ENCODE measurements at regions not wholly inside any gene's neighbourhood (a gene's known extent, or its start where the extent isn't known, plus 50 kb on each side); places are given as distances from the start of the nearest gene placed in this dataset.

DNA sequence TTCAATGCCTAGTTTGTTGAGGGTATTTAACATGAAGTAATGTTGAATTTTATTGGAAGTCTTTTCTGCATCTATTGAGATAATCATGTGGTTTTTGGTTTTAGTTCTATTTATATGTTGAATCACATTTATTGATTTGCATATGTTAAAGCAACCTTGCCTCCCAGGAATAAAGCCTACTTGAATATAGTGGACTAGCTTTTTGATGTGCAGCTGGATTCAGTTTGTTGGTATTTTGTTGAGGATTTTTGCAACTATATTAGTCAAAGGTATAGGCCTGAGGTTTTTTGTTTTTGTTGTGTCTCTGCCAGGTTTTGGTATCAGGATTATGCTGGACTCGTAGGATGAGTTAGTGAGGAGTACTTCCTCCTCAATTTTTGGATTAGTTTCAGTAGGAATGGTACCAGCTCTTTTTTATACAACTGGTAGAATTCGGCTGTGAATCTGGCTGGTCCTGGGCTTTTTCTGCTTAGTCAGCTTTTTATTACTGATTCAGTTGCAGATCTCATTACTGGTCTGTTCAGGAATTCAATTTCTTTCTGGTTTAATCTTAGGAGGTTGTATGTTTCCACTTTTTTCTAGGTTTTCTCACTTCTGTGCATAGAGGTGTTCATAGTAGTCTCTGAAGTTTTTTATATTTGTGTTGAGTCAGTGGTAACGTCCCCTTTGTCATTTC lies 209.8 kb upstream of the RBMS3 start:
- DNase-seq, result no peak

DNA sequence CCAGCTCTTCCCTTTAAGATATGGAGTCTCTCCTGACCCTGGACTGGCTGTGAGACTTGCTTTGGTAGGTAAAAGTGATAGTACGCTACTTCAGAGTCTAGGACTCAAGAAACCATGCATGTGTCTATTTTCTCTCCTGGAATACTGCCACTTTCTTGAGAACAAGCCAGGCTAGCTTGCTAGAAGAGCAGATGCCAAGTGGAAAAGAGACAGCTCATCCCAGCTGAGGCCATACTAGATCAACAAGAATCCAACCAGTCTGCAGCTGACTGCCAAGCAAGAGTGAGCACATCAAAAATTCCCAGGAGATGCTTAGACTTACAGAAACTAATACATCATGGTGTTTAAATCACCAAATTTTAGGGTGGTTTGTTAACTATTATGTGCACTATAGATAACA lies 208.3 kb upstream of the RBMS3 start:
- no peak for DNase-seq

DNA sequence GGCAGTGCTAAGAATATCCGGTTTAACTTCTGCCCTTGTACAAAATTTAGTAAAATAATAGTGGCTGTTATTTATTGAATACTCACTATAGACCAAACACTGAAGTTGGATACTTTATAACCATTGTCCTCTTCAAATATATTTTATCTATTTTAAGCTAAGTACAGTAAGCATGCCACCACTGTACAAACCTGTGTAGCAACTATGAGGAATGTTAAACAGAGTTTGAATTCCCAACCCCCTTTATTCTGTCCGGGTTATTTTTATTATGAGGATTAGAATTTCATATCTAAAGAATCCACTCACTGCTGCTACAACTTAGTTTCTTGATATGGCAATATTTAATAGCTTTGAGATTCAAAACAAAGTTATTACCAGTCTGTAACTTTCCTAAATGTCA lies 203.5 kb upstream of the RBMS3 start:
- no peak for DNase-seq

DNA sequence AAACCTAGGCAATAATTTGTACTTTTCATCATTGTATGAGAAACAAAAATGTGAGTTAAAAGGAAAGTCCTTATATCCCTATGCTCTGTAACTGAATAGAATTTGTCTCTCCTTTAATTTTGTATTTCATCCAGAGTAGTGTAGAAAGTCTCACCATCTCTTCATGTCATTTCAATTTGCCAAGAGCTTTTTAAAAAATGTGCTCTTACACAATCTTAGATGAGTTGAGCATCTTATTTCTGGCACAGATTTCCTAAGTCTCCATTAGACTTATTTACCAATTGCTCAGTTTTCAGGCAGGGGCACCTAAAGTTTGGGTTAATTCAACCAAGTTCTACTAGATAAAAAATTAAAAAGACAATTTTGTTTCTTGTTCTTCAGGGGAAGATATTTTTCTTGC lies 201.5 kb upstream of the RBMS3 start:
- no peak for DNase-seq

DNA sequence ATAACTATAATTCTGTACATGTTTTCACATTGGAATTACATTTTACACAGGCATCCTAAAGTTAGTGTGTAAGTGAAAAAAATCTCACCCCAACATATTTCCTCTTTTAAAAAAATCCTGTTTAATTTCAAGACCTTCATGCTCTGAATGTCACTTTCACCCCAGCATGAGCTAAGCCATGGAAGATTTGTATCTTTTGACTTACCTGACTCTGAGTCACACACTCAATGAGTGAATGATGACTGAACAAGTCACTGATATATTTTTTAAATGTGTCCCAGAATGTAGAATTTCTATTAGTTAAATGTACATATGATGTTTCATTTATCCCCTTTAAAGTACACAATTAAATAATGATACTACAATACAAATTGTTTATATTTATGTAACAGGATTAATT lies 199.9 kb upstream of the RBMS3 start:
- no peak for DNase-seq

GRCh38 chr3:29083081-29083480 lies 197.8 kb upstream of the RBMS3 start:
- no peak for DNase-seq

DNA sequence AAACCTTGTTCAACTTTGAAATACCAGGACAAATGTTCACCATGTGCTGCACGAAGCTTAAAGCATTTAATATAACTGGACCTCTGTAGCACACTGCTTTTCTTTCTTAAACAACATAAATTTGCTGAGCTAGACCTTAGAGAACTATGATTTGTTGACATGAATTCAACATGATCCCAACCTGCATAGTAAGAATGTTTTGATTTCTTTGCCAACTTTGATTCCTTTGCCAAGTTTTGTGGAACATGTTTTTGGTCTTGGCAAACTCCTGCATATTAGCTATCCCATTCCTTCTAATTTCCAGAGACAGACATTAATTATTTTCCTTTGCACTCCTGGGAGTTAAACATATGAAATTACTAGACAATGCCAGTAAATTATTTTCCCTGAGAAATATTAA lies 197.2 kb upstream of the RBMS3 start:
- no peak for DNase-seq

- DNase-seq, result no peak
Observed at GRCh38 chr3:29088579-29088978, 192.3 kb upstream of the RBMS3 start.

DNA sequence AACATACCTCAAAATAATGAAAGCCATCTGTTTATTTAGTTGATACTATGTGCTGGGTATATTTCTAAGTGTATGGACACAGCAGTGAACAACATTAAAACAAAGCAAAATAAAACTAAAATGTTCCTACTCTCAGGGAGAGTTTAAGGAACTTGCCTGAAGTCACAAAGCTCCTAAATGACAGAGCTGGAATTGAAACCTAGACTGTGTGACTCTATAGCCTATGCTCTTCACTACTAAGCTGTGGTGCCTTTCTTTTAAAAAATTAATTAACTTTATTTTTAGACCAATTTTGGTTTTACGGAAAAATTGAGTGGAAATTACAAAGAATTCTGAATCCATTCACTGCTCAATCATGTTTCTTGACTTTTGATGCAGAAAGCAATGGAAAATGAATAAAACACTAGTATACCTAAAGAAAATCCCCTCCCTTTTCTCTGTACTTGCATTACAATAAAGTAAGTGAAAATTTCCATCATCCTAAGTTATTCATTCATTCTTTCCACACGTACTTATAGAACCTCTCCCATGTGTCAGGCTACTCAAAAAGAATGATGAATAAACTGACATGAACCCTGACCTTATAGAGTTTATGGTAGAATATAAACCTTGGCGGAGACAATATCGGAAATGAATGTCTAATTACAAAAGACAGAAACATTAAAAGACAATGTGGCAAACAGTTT lies 189.8 kb upstream of the RBMS3 start:
- DNase-seq, result no peak

- no peak for DNase-seq
Observed at GRCh38 chr3:29091599-29092189, 189.2 kb upstream of the RBMS3 start.

DNA sequence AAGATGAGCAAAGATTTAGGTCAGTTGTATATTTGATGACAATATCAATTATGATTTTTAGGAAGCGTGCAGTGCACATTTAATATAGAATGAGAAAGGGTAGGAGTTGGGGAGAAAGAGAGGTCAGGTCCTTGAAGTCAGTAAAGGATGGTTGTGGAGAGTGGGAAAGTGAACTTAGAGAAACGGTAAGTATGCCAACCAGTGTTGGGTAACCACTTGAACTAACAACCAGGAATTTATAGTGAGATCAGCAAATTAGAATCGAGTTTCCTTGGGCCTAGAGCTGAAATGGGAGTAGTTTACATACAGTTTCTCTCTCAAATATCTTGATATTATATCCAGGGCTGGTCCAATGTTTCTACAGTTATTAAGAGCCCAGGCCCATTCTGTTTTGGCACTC lies 188.5 kb upstream of the RBMS3 start:
- no peak for DNase-seq

DNA sequence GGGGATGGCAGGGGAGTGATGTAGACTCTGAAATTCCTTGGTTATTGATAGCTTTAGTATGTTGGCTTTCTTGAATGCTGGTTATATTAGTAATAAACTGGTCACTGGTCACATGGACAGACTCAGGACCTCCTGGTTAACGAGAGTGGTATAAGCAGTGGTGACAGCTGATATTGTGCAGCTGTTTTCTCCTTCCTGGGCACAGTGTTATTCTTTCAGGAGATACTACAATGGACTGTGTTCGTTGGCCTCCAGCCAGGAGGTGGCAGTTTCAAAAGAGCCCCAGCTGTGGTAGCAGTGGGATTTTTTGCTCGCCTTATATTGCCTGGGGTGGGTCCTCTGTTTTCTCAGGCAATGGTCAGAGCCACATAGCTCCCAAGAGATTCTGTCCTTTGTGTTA lies 181.6 kb upstream of the RBMS3 start:
- DNase-seq, result no peak

DNA sequence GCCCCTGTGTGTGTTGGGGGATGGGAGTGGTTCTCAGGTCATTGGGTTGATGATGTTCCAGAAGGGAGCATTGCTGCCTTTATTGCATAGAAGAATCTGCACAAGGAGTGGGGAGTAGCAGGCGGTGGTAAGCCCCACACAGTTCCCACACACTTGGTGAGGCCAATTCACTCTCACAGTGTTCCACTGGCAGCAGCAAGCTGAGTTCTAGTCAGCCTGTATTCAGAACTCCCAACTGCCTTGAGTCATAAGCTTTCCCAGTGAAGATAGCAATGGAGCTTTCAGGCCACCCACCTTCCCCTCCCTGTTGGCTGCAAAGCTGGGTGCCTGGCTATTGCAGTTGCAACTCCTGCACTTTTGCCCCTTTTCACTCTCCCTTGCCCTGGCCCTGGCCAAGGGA lies 181.1 kb upstream of the RBMS3 start:
- DNase-seq, result no peak

DNA sequence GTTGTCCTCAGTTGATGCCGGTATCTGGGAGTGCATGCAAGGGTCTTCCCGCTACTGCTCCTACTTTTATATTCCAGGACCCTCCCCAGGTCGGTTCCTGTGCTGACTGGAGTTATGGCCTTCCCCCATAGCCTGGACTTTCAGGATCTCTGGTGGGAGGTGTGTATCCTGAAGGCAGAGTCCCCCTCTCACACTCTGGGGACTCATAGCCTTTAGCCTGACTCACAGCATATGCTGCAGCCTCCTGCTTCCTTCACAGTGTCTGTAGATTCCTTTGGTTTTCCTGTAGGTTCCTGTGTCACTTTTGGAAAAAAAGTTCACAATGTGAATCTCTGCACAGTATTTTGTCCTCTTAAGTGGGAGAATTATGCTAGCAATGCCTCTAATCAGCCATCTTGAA lies 180.6 kb upstream of the RBMS3 start:
- no peak for DNase-seq

GRCh38 chr3:29128001-29128400 lies 152.9 kb upstream of the RBMS3 start:
- no peak for DNase-seq

DNA sequence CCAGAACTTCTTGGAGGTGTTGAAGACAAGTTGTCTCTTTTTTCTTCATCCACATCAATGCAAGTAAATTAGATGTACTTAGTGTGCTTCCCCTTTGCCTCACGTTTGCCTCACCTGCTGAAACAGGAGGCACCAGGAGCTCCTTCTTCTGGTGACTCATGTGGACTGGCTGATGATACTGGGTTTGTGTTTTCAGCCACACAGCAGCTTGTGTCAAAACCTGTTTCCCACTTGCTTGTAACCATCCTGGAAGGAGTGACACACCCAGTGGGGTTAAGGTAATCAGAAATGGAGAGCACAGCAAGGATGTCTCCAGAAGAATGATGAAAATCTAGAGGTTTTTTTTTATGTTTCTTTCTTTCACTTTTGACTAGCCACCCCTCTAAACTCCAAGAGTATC lies 143.3 kb upstream of the RBMS3 start:
- no peak for DNase-seq

DNA sequence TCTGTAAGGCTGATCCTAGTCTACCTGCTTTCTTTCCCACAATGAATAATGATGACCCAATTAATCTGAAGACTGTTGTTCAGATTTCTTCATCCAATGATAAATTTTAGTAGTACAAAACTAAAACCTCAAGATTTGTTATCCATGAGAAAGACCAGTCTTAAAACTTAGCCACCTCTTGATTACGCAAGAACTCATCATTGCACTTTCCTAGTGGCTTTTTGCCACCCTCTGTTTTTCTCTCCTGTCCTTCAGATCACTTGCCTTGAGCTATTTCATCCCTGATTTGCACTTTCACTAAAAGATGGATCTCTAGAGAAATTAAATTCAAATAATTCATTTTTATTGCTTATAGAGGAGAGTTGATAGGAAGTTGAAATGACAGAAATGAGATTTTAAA lies 142.7 kb upstream of the RBMS3 start:
- no peak for DNase-seq

DNA sequence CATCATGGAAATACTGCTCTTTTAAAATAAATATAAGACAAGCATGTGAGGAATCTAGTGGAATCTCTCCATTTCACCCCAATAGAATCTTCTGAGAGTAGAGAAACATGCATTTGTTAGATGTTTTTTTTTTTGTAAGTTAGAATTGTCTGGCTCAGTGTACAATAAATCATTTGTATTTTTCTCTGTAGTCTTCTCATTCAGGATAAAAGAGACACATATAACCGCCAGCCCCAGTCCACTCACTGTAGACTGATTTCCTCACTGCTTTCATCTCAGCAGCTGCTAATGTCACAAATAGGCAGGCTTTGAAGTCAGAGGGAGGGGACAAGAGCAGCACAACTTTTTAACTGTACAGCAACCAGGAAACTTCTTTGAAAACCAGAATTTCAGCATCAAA lies 140.2 kb upstream of the RBMS3 start:
- no peak for DNase-seq

GRCh38 chr3:29141197-29141917 lies 139.5 kb upstream of the RBMS3 start:
- no peak for DNase-seq

DNA sequence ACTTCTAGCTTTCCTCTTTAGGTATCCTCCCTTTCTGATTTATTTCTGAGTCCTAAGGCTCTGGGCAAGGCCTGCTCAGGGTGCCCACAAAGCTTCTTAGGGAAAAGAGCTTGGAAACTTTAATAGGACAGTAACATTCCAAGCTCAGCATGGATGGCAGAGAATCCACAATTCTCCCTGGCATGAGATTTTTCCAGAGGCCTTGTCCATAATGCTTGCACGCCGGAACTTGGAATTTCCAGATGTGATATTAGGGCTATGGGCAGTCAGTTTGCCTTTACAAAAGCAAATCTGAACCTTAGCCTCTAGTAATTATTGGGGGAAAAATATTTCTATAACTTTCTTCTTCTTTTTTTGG lies 139.0 kb upstream of the RBMS3 start:
- no peak for DNase-seq

DNA sequence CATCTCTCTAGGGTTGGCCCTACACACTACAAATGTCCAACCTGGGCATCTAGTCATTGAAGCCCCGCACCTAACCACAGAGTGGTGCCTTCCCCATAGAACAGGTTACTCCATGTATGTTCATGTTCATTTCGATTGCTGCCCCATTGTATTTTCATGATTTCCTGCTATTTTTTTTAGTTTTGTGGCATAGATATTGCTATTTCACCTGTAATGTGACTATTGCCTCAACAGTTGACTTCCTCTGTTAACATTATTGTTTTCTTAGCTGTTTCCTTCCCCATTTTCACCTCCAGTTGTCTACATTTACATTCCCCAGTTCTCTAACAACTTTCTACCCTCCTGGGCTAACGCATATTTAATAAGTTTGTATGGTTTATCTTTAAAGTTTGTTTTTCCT lies 137.7 kb upstream of the RBMS3 start:
- no peak for DNase-seq

- no peak for DNase-seq
Observed at GRCh38 chr3:29144361-29144760, 136.5 kb upstream of the RBMS3 start.

DNA sequence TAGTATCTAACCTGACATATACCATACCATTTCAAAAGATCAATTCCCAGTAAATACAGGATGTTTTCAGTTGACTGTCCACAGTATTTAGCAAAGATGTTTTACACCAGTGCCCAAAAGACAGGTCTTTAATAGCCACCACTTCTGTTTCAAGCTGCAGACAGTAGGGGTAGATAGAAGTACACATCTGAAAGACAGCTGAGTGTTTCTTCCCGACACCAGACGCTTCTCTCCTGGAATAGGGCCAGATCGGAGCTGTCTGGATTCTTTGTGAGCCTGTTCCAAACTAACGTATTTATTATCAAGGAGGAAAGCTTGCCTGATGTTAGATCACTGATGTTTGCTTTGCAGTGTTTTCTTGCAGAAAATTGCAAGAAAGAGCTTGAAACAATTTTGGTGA lies 136.1 kb upstream of the RBMS3 start:
- no peak for DNase-seq

- DNase-seq, result no peak
Observed at GRCh38 chr3:29145360-29145759, 135.5 kb upstream of the RBMS3 start.
